Inflammatory macrophage (primary cell): ENCODE measurements at regions not wholly inside any gene's neighbourhood (a gene's known extent, or its start where the extent isn't known, plus 50 kb on each side); places are given as distances from the start of the nearest gene placed in this dataset.

Experiments used
- DNase-seq, 2 donors: peaks; one replicate each; pipeline ENCODE4 v3.0.0-alpha.2; 2020 to 2022

DNA sequence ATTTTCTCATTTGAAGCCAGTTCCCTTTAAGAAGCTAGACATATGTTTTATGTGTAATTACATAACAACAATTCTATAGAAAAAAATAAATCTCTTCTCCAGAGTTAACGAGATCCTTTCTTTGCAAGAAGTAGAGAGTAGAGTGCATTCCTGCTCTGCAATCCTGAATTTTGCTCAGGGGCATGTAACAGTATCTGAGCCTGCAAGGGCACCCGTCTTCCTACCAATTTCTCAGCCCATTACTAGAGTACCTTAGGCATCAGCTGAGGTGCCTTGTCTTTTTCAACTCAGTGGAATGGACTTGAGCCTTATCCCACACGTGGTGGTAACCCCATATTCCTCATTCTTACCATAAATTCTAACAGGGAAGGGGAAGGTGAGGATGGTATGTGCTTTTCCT, 205.9 kb downstream of the IKZF2 start:
- DNase-seq, result no peak

DNA sequence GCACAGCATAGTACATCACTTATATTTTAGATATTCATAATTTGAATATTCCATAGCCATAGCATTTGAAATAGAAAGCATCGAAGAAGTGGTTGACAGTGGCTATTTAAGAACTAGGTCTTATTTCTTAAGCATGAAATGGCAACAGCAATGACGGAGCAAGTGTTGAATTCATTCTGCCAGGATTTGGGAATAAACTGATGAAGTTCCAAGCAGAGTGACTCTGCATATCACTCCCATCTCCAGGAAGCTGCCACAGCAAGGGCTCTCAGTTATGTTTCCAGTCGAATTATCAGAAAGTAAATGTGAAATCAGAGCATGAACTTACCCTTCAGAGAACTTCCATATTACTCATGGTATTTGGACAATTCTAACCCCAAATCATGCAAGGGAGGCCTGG, 208.1 kb downstream of the IKZF2 start:
- no peak for DNase-seq

DNA sequence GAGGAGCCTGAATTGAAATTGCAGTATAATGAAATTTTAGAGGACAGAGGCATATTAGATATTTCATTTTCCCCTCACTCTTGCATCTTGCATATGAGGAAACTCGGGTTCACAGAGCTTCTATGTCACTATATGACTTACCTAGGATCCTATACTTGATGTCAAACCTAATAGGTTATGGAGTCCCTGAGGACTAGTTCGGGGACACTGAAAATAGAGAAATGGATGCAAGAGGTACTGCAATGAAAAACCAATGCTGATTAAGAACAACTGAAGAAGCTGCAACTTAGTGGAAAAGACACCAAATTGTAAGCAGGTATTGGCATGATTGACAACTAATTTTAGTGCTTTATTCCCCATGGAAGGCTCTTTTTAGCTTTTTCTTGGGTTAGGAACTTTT, 210.1 kb downstream of the IKZF2 start:
- DNase-seq, result no peak

DNA sequence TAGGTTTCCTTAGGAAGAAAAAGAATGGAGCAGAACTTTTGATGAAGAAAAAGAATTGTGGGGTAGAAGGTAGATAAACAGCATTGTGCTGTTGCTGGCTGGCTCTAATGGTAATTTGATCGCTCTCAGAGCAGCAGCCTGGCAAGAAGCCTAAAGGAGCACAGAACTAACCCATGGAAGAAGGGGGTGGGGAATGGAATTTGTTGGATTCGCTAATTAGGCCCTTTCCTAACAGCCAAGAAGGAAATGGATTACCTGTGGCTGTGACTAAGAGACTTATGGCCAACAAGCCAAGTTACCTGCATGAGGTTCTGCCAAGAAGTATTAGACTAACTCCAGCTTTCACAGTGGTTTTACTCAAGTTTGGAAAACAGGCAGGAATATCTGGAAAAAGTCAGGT, 210.6 kb downstream of the IKZF2 start:
- DNase-seq, result no peak

DNA sequence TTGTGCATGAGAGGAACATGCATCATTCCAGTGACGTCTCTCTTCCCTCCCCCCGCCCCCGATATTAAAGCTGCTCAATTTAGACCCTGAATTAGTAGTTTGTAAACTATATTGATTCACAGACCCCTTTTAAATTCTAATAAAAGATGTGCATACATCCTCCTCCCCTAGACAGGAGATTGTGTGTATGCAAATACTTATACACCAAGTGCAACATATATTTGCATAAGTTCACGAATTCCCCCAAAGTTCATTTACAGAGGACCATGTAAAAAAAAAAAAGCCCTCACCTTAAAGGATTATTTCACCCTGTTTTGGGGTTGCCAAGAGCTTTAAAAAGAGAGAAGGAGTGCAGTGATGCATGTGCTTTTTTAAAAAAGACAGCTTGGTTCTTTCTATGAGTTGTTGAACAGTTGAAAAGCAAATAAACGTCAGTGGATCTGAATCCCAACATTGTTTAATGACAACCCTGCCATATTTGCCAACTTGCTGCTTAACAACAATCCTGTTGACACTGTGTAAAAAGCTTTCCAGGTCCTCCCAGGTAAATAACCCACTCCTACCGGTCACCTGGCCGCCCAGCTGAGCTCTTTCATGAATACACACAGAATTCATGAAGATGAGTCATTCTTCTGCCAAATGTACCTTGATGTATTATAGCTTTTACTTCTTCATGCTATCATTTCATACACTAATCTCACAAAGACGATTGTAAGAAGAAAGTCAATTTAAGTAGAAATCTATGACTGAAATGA, 211.5 kb downstream of the IKZF2 start:
- DNase-seq, result no peak

DNA sequence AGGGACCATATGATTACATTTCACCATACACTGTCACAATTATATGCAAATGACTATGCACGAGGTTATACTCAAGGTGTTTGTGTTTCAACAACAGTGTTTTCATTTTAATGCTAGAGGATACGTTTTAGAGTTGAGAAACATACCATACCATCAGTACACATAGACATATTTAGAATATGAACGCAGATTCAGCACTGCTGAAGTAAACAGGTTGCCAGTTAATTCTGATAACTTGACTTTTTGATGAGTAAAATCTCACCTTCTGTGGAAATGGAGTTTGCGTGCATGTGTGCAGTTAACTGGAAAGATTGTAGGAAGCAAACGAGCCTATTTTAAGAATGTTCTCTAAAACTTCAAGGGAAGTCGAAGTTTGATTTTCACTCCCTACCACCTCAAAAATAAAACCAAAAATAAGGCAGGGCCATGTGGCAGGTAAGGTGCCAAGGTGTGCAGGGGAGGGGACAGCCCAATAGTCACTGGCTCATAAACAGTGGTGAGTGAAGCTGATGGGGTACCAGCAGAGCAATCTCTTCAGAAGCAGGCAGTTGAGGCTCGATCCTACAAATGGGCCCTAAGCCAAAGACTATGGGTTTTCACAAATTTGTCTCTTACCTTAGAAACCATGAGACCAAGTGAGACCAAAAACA, 213.1 kb downstream of the IKZF2 start:
- no peak for DNase-seq

DNA sequence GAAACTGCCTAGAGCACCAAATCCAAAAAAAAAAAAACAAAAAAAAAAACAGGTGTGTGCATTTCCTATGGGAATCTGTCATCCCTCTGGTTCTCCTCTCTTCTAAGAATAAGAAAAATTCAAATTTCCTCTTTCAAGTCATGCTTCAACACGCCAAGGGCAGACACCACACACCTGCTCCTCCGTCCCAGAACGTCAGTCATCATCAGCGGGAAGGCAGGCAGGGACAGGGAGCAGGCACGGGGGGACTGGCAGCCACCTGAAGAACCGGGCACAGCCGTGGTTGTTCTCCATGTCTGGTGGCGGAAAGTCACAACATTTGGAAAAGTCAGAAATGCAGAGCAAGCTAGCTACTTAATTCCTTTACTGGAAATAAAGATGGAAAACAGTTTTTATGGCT, 214.8 kb downstream of the IKZF2 start:
- DNase-seq, result no peak

DNA sequence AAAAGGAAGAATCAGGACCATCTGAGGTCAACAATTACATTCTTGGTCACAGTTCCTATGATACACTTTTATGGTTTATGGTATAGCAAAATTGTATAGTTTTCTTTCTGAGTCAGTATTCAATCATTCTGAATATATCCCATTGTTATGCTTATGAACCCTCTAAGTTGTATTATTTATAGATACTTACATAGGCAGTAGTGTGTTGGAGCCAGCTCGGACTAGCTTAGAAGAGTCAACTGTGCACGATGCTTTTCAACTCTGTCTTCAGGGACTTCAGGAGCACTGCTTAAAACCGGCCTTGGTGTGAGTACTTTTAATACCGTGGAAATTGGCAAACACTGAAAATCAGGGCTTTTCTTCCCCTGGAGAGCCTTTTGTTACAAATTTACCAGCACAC, 215.7 kb downstream of the IKZF2 start:
- DNase-seq, result no peak

DNA sequence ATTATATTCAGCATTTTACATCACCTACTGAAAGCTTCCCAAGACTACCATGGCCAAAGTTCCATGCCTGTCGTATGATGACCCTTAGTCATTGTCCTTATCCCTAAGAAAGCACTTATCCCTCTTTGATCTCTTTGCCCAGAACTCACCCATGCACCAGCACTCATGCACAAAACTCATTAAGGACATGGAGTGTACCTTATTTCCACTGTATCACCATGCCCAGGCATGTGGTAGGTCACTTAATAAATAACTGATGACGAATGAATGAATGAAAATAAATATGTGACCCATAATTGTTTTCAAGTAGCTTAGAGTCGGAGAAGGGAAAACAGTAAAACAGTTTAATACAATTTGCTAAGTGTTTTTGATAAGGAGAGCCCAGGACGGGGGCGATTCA, 220.1 kb downstream of the IKZF2 start:
- DNase-seq, result no peak

DNA sequence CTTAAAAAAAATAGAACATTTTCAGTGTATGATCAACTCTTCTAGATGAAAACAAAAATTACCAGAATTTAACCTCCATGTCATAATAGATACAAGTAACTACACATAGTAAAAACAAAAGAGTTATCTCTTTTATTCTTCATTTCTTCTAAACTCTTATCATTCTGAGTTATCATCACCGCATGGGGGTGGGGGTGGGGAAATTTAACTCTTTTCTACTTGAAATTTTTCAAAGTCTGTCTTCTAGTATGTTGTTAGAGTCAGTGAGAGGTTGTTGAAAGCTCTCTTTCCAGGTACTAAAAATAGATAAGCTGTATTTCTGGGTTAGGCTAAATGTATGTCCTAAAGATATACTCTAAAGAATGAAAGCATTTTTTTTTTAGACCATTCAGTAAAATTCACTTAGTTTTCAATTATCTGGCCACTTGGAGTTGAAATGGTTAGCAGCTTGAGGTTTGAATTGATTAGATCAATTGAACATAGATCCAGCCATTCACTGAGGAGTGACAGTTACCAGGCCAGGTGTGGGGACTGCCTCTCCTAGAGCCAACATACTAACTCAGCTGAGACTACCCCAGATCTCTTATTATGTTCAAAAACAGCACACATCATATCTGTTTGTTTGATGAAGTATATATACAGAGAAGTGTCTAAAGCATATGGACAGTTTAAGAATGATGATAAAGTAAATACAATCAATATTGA, 220.7 kb downstream of the IKZF2 start:
- no peak for DNase-seq

DNA sequence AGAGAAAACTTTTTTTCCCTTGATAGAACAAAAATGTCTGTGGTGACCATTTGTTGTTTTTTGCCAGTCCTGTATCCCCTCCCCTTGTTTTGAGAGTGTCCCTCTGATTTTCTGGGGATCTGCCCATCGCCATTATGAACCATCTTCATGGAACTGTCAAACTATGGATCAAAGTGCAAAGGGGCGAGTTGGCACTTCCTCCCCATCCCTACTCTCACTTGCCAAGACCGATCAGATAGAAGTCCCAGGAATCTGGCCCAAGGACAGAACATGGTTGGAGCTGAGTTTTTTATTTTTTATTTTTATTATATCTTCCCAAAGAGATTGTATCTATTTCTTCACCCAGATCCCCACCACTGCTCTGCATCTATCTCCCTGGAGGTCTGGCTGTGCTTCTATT, 221.4 kb downstream of the IKZF2 start:
- DNase-seq, result no peak

DNA sequence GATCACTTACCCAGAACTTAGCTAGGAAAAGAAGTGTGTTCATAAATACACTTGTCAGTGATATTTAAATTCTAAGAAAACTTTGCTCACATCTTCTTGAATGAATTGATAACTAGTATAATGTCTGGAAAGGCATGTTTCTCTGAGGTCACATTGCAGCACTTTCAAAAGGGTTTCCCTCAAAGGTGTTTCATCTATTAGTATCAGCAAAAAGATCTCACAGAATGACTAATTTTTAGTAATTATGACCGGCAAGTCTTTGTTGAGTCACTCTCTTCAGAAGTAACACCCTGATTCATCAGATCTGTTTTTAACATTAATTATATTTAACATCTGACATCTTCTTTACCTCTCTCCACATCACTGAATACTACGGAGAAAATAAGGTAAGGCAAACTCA, 222.3 kb downstream of the IKZF2 start:
- DNase-seq, result no peak

DNA sequence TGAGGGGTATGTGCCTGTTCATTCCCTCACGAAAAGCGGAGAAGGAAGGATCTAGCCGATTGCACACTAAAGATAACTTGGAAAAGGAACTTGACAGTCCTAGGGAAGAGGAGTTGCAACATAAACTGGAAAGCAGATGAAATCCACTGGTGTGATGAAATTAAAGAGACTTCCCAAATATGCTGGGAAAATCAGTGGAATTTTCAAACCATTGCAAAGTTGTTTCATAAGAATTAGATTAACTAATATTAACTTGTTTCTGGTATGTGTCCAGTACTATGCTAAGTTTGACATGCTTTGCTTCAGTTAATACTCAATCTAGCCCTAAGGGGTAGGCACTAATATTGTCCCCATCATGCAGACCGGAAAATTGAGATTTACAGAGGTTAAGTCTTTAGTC, 222.7 kb downstream of the IKZF2 start:
- no peak for DNase-seq

DNA sequence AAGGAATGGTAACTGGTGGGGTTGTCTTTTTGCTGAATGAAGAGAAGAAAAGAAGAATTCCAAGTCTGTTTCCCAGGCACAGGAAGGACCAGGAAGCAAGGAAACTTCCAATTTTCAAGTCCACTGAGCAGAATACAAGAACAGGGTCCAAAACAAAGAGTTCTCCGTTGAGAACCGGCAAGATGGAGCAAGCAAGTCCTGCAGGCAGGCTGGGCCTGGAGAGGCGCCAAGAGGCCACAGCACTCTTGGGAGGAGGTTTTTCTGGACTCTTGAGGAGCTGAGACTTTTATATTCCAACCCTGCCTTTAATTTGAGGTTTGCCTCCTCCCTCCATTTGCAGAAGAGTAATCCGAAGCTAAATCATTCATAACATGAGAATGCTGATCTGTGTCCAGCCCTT, 224.5 kb downstream of the IKZF2 start:
- no peak for DNase-seq

DNA sequence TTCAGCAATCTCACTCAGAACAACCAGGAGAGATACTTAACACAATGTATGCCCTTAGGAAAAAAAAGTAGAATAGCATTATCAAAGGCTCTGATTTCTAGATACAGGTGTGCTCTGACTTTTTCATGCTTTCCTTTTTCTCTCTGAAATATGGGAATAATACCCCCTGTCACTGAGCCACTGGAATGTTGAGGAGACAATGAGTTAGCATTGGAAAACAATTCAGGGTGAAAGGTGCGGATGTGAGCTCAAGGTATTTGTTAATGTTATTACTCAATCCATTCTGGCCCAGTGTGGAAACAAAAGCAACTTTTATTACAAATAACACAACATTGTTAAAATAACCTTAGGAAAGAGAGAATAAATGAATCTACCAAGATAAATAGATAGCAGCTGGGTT, 228.0 kb downstream of the IKZF2 start:
- DNase-seq, result no peak

DNA sequence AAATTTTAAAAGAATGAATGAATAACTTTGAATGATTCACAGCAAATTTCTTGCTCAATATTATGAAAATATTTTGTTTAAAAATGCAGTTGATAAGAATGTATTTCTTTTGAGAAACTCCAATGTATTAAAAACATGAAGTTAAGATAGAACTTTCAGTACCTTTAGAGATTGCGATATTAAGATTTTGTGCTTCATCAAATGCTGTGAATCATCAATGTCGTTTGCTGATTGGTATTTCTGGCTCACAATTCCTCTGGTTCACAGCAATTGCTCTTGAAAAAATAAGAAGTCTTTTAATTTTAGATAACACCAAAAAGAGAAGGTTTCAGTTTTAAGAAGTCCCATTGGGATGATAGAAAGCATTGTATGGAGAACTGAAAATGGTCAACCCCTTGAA, 228.7 kb downstream of the IKZF2 start:
- DNase-seq, result no peak

DNA sequence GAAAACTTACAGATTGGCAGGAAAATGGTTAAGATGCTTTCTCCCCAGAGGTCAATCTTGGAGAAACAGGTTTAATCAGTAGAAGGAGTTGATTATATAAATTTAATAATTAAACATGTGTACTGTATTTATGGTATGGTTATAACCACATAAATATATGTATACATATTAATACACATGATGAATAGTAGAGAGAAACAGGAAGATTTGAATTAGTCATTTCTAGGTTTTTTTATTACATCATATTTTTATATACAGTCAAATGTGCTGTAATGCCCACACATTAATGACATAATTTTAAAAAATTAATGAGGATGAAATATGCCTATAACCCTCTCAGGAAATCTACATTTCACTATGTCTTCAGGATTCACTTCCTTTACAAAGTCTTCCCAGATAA, 229.7 kb downstream of the IKZF2 start:
- DNase-seq, result no peak

DNA sequence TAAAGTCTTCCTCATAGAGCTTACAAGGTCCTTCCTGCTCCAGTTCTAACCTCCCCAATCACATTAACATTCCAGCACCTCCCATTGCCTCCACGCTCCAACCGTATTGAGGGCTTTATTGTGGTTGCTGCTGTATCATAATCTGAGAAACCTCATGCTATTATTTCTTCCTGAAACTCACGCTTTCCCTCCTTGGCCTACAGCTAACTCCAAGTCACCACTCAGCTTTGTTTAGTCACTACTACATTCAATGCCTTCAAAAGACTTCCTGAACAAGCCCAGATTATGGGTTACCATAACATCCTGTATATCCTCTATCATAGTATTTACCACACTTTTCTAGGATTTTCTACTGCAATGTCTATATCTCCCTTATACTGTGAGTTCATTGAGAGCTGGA, 230.4 kb downstream of the IKZF2 start:
- no peak for DNase-seq

DNA sequence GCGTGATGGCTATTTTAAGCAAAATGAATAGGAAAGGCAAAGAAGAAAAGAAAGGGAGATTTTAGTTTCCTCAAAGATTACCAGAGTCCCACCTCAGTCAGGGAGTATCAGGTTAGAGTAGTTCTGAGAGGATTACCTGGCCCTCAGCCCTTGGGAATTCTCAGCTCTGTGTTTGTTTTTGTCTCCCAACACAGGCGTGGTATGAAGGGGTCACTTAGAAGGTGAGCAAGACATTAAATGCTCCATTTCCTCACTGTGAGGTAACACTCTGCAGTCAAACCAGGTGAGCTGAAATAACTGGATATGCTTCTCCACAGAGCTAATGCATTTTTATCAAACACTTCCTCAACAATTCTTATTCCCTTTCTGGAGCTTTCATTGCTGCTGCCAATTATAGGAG, 232.2 kb downstream of the IKZF2 start:
- DNase-seq, result no peak

DNA sequence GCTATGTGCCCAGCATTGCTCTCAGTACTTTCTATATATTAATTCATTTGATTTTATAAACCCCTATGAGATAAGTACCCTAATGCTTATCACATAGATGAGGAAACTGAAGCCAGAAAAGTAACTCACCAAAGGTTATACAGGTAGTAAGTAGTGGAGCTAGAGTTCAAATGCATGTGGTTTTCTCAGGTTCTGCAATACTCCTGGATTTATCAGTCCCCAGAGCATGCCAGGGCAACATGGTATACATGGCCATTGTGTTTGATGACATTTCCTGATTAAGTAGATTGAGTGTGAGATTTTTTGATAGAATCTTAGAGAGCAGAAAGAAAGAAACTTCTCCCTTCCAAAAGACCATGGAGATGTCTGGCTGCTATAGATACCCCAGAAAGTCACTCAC, 233.1 kb downstream of the IKZF2 start:
- DNase-seq, result no peak

DNA sequence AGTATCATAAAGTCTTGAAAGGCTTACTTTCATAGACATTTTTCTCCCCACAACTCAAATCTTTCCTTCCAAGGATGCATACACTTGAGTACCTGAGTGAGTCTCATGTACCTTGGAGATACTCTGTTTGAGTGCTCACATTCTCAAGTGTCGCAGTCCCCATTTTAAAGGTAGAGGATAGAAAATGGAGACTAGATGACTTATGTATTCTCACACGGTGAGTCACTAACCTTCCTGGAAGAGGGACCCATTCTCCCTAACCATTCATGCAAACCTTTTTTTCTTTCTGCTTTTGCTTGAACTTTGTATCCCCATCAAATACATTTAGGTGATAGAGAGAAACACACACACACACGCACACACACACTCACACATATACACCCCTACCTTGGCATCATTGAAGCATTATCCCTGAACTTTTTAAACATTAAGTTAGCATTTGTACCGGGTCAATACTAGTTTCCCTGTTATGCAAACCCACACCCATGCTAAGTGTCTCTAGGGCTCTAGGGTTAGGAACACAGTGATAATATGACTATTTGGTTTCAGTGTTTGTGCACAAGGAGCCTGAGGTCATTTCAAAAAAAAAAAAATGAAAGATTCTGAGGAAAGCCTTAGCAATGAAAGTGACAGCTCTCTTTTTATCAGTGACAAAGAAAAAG, 236.2 kb downstream of the IKZF2 start:
- DNase-seq, result no peak

DNA sequence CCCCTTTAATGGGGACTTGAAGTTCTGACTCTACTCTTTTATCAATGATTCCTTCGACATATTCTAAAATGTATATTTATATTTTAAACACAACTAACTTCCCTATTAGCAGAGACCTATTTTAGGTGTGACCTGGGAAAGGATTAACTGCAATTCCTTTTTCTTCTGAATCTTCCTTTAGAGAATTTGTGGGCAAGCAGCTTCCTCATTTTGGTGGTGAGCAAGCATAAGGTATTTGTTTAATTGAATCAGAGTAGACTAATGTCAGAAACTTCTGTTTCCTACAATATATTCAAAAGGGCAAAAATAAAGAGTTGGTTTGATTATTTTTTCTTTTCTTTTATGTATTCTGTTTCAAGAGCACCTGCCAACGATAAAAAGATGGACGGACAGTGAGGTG, 237.0 kb downstream of the IKZF2 start:
- peak; percentile 18 to 30 for DNase-seq

DNA sequence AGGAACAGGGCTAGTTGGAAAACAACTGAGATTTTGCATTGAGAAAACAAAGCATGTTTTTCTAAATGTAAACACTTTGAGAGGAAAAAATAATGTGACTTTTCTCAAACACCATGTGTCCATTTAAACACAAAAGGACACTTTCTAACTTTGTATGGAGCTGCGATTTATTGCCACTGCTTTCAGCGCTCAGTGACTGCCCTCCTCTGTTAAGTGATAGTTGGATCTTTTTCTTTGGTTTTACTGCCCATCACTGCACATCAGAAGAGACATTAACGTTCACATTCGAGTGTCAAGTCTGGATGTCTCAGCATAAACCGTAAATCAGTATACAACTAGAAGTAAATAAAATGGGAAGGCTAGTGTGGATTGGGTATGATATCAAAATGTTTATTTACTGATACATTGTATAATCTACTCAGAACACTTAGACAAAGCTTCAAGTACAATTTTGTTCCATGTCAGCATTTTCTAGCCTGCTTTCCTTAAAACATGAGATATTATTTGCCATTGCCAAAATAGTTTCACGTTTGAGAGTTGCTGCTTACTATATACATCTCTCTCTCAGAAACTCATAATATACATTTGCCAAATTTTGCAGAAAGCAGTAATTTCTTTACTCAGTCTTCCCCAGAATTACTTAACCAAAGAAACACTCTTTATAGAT, 237.6 kb downstream of the IKZF2 start:
- DNase-seq, result no peak
